ENCODE measurements at regions not wholly inside any gene's neighbourhood (a gene's known extent, or its start where the extent isn't known, plus 50 kb on each side); places are given as distances from the start of the nearest gene placed in this dataset.

DNA sequence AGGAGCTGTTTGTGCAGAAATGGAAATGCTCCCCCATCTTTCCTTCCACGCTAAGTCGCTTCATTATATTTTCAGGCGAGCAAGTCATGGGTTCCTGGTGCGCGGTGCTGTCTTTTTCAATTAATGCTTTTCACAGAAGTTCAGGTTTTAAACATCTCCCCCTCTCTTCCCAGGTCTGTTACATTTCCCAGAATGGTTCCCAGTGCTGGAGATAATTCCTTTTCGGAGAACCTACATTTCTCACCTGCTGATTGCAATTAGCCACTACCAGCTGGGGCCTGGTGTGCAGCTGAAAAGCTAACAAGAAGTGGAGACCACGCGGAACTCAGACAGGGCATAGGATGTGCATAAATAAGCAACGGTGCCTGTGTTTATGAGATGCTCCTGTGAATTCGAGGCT is 217.8 kb downstream of the MID1IP1 start:
- intact Hi-C loops (cut with DNase I) = no loop called here
- Histone ChIP-seq H3K27ac (no peak overlapping the region), H3K27me3 (no peaks in the 10 kb centered on the region), H3K4me1 (no peaks in the 10 kb centered on the region), H3K9me3 (no peaks in the 10 kb centered on the region), H3K4me3 (no peak overlapping the region), H3K36me3 (no peaks in the 10 kb centered on the region)
- WGBS, 2 donors = 80 to 91% methylated on average over 10 of the region's 10 CpGs
- no peak for TF ChIP-seq POLR2A (IDR thresholded peaks at IDR 0.05)
- TF ChIP-seq, protein P1, sequence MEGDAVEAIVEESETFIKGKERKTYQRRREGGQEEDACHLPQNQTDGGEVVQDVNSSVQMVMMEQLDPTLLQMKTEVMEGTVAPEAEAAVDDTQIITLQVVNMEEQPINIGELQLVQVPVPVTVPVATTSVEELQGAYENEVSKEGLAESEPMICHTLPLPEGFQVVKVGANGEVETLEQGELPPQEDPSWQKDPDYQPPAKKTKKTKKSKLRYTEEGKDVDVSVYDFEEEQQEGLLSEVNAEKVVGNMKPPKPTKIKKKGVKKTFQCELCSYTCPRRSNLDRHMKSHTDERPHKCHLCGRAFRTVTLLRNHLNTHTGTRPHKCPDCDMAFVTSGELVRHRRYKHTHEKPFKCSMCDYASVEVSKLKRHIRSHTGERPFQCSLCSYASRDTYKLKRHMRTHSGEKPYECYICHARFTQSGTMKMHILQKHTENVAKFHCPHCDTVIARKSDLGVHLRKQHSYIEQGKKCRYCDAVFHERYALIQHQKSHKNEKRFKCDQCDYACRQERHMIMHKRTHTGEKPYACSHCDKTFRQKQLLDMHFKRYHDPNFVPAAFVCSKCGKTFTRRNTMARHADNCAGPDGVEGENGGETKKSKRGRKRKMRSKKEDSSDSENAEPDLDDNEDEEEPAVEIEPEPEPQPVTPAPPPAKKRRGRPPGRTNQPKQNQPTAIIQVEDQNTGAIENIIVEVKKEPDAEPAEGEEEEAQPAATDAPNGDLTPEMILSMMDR (IDR thresholded peaks at IDR 0.05) = no peak
- TF ChIP-seq EP300 (IDR thresholded peaks at IDR 0.05) = no peak
- TF ChIP-seq POLR2AphosphoS5 (IDR thresholded peaks at IDR 0.05) = no peak
- no peak for DNase-seq

DNA sequence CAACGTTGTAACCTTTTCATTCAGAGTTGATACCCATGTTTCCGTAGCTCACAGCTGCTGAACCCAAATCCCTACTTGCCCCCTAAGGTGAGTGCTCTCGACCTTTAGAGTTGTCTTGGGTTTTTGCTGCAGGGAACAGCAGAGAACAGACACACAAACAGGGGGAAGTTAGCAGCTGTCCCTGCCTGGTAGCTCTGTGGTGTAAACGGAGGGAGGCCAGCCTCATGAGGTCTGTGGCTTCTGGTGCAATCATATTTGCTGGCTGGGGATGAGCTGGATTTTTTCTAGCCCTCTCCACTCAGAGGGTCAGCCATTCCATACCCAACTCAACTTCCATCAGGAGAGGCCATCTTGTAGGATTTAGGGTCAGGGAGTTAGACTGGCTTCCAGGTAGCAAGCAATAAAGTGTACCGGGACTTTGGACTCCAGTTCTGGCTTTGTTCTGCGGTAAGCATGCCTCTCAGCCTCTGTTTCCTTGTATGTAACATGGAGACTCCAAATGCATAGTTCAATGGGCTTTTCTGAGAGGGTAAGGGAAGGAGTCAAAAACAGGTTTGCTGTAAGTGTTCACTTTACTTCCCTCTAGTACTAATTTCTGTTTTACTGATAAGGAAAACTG is 218.9 kb downstream of the MID1IP1 start:
- intact Hi-C loops (cut with DNase I) = no loop called here
- TF ChIP-seq, protein P1 (IDR thresholded peaks at IDR 0.05) = no peak
- TF ChIP-seq POLR2AphosphoS5 (IDR thresholded peaks at IDR 0.05) = no peak
- no peak for TF ChIP-seq POLR2A (IDR thresholded peaks at IDR 0.05)
- no peak for TF ChIP-seq EP300 (IDR thresholded peaks at IDR 0.05)
- Histone ChIP-seq H3K4me3 (no peak overlapping the region), H3K4me1 (no peaks in the 10 kb centered on the region), H3K27ac (no peak overlapping the region), H3K27me3 (no peaks in the 10 kb centered on the region), H3K36me3 (no peaks in the 10 kb centered on the region), H3K9me3 (no peaks in the 10 kb centered on the region)
- DNase-seq = no peak
- WGBS, 2 donors = 67 to 77% methylated on average over 6 of the region's 6 CpGs

- Histone ChIP-seq H3K27ac (no peak overlapping the region), H3K27me3 (no peaks in the 10 kb centered on the region), H3K9me3 (no peaks in the 10 kb centered on the region), H3K4me3 (no peak overlapping the region), H3K4me1 (no peaks in the 10 kb centered on the region), H3K36me3 (no peaks in the 10 kb centered on the region)
- WGBS, 2 donors = 92 to 94% methylated on average over 2 of the region's 2 CpGs
- no peak for DNase-seq
- intact Hi-C loops (cut with DNase I) = no loop called here
- TF ChIP-seq EP300 (IDR thresholded peaks at IDR 0.05) = no peak
- TF ChIP-seq, protein P1 (IDR thresholded peaks at IDR 0.05) = no peak
- TF ChIP-seq POLR2AphosphoS5 (IDR thresholded peaks at IDR 0.05) = no peak
- no peak for TF ChIP-seq POLR2A (IDR thresholded peaks at IDR 0.05)
Observed at GRCh38 chrX:39022106-39022505, 220.8 kb downstream of the MID1IP1 start.

DNA sequence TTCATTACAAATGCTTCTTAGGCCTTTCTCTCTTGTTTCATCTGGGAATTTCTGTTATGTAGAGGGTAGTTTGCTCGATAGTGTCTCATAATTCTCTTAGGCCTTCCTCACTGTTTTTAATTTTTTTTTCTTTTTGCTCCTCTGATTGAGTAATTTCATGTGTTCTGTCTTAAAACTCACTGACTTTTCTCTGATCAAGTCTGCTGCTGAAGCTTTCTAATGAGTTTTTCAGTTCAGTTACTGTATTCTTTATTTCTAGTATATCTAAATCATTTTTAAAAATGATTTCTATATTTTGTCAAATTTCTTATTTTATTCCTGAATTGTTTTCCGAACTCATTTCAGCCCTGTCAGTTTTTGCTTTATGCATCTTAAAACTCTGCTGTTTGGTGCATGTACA is 228.0 kb downstream of the MID1IP1 start:
- no peaks in the 10 kb centered on the region for H3K4me1 ChIP-seq
- TF ChIP-seq POLR2AphosphoS5 (IDR thresholded peaks at IDR 0.05) = no peak
- TF ChIP-seq POLR2A (IDR thresholded peaks at IDR 0.05) = no peak
- TF ChIP-seq, protein P1 (IDR thresholded peaks at IDR 0.05) = no peak
- no peak for TF ChIP-seq EP300 (IDR thresholded peaks at IDR 0.05)
- no peak overlapping the region for H3K27ac ChIP-seq
- 86 to 88% methylated on average over 2 of the region's 2 CpGs for WGBS, 2 donors
- no peaks in the 10 kb centered on the region for H3K36me3 ChIP-seq
- no peaks in the 10 kb centered on the region for H3K9me3 ChIP-seq
- intact Hi-C loops (cut with DNase I) = no loop called here
- no peaks in the 10 kb centered on the region for H3K27me3 ChIP-seq
- H3K4me3 ChIP-seq = no peak overlapping the region
- DNase-seq = no peak

DNA sequence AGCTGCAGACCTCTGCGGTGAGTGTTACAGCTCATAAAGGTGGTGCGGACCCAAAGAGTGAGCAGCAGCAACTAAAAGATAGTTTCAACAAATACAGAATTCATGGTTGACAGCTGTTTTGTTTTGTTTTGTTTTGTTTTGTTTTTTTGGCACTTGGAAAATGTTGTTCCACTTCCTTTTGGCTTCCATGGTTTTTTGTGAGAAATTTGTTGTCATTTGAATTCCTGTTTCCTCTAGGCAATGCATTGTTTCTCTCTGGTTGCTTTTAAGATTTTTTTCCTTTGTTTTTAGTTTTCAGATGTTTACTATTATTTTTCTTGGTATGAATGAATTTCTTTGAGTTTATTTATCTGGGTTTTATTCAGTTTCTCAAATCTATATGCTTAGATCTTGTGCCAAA is 229.4 kb downstream of the MID1IP1 start:
- no peak overlapping the region for H3K27ac ChIP-seq
- intact Hi-C loops (cut with DNase I) = no loop called here
- TF ChIP-seq POLR2AphosphoS5 (IDR thresholded peaks at IDR 0.05) = no peak
- TF ChIP-seq EP300 (IDR thresholded peaks at IDR 0.05) = no peak
- no peak for TF ChIP-seq POLR2A (IDR thresholded peaks at IDR 0.05)
- TF ChIP-seq, protein P1 (IDR thresholded peaks at IDR 0.05) = no peak

More for the DNA sequence above, 229.4 kb downstream of the MID1IP1 start:
- Histone ChIP-seq H3K36me3 (no peaks in the 10 kb centered on the region), H3K4me1 (no peaks in the 10 kb centered on the region), H3K9me3 (no peaks in the 10 kb centered on the region), H3K27me3 (no peaks in the 10 kb centered on the region), H3K4me3 (no peak overlapping the region)
- DNase-seq = no peak
- 92 to 99% methylated on average over 2 of the region's 2 CpGs for WGBS, 2 donors
